GM21390 (cell line): ENCODE measurements at regions not wholly inside any gene's neighbourhood (a gene's known extent, or its start where the extent isn't known, plus 50 kb on each side); places are given as distances from the start of the nearest gene placed in this dataset.

Experiments
- ATAC-seq: cut with Tn5 transposase; IDR thresholded peaks from one replicate; pipeline ENCODE4 v1.9.1; 2021; ENCODE audit not compliant: unreplicated experiment

DNA sequence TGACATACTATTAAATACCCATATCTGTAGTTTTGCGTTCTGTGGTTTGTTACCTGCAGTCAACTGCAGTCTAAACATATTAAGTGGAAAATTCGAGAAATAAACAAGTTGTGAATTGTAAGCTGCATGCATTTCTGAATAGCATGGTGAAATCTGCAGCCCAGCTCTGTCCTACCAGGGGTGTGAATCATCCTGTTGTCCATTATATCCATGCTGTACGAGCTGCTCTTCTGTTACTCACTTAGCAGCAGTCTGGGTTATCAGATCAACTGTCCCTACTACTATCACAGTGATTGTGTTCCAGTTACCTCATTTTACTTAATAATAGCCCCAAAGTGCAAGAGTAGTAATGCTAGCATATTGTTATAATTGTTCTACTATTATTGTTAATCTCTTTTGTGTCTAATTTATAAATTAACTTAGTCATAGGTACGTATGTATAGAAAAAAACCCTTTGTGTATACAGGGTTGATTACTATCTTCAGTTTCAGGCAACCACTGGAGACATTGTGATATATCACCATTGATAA lies 173.7 kb upstream of the FAT4 start:
- no peak for ATAC-seq

- no peak for ATAC-seq
These were observed 179.1 kb upstream of the FAT4 start for GRCh38 chr4:125135652-125136051.

DNA sequence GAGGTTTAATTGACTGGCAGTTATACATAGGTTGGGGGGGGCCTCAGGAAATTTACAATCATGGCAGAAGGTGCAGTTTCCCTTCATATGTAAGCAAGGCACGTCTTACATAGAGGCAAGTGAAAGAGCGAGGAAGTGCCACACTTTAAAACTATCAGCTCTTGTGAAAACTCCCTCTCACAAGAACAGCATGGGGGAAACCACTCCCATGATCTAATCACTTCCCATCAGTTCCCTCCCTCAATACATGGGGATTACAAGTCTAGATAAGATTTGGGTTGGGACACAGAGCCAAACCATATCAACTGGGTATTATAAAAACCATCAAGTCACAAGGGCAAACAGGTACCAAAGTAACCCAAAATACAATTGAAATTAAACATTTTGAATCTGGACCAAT lies 182.0 kb upstream of the FAT4 start:
- ATAC-seq, result no peak

GRCh38 chr4:125131891-125132680 lies 182.7 kb upstream of the FAT4 start:
- ATAC-seq, result no peak

GRCh38 chr4:125125276-125125675 lies 189.5 kb upstream of the FAT4 start:
- ATAC-seq, result no peak

GRCh38 chr4:125123570-125124109 lies 191.1 kb upstream of the FAT4 start:
- no peak for ATAC-seq

DNA sequence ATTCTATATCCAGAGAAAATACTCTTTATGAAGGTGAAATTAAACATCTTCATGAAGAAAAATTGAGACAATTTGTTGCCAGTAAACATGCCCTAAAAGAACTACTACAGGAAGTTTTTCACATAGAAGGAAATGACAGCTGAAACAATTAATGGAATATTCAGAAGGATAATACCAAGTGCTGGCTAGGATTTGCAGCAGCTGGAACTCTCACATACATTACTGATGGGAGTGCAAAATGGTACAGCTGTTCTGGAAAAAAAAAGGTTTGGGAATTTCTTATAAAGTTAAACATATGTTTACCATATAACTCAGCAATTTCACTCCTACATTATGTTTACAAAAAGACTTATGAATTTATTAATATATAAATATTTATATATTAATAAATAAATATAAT lies 193.2 kb upstream of the FAT4 start:
- ATAC-seq, result no peak

DNA sequence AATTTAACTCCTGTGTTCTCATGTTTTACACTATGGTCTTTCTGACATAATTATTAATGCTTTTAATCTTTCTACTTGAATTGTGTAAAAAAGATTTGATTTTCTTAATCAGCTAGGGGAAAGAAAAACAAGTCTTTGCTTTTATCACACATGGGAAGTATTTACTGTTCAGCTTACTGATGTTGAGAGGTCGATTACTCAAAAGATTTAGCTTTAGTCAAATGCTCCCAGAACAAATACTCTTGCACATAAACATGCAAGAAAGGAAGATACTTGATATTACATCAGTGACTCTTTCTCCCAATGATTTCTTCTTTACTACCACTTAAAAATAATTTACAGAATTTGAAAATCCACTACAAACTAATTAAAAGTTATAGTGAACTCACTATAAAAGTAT lies 198.3 kb upstream of the FAT4 start:
- no peak for ATAC-seq

DNA sequence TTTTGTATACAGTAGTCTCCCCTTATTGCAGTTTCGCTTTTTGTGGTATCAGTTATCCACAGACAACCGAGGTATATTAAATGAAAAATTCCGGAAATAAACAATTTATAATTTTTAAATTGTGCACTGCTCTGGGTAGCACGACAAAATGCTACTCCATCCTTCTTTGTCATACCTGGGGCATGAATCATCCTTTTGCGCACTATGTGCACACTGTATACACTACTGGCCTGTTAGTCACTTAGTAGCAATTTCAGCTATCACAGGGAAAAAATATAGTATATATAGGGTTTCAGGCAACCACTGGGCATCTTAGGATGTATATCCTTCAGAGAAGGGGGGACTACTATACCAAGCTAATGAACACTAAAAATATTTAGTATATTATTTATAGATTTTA lies 198.8 kb upstream of the FAT4 start:
- ATAC-seq, result no peak

GRCh38 chr4:125115476-125115875 lies 199.3 kb upstream of the FAT4 start:
- ATAC-seq, result no peak

- ATAC-seq, result no peak
These were observed 202.2 kb upstream of the FAT4 start for GRCh38 chr4:125112536-125112935.

DNA sequence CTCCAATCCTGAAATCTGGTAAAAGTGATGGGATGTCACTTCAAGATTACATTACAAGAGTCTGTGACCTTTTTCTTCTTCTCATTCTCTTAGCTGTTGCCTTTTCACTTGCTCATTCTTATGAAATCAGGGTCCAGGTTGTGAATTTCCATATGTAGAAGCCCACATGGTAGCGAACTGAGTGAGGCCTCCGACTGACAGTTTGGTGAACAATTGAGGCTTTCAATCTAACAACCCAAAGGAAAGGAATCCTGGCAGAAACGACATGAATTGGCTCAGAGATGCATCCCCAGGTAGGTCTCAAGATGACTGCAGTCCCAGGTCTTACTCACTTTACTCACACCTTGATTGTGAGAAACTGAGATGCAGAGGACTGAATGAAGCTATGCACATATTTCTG lies 203.4 kb upstream of the FAT4 start:
- ATAC-seq, result no peak

DNA sequence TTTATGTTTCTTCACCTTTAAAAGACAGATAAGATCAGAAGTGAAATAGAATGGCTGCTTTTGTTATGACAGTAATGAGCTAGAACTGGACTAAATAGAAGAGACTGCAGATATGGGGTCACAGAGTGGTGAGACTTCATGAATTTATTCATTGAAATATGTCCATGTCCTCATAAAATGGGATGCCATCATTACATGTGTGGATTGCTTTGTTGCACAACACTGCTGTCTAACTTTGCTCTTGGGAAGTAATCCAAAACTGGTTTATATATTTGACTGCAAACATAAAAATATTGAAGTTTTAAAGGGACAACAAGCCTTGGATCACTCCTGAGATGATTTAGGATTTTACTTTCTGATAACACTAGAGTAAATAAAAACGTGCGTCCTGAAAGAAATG lies 209.2 kb upstream of the FAT4 start:
- no peak for ATAC-seq

DNA sequence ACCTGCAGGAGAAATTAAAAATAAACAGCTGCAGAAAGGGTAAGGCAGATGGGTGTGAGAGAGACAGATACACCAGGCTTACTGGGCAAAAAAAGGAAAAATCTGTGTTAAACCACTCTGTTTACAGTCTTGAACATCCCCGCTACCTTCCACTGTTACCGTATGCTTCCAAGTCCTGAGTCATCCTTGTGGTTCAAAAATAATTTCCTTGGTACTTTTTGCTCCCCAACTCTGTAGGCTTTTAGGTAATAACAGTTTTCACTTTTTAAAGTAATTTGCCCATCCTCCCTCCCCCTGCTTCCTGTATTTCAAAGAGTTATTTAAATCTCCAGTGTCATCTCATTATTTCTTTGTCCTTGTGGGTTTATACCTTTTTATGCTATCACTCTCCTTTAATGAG lies 210.1 kb upstream of the FAT4 start:
- no peak for ATAC-seq

GRCh38 chr4:125101719-125102118 lies 213.0 kb upstream of the FAT4 start:
- no peak for ATAC-seq

DNA sequence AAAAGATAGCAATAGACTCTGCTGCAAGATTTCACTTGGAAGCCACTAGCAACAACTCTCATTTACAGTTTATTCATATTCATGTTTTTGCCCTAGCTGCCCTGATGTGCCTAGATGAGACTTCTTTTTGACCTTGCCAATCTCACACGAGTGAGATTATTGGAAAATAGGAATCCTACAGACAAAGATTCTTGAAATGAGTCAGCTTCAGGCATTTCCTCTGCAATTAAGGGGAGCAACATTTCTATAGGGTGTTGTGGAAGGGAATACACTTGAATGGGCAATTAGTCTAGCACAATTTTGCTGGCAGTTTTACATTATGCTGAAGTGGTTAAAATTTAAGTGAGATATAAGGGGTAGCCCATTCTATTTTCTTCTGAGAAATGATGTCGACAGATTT lies 217.0 kb upstream of the FAT4 start:
- no peak for ATAC-seq

DNA sequence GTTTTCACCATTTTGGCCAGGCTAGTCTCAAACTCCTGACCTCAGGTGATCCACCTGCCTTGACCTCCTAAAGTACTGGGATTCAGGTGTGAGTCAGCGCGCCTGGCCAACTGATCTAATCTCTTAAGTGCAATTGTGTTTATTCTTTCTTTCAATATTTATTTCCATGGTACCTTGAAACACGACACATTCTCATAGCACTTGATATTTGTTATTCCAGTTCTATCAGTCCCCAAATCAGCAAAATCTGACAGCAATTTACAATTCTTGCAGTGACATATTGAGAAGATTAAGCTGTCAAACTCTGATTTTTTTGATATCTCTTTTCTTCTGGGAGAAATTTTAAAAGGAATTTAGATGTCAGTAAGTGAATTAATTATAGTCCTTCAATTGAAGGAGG lies 218.1 kb upstream of the FAT4 start:
- no peak for ATAC-seq

DNA sequence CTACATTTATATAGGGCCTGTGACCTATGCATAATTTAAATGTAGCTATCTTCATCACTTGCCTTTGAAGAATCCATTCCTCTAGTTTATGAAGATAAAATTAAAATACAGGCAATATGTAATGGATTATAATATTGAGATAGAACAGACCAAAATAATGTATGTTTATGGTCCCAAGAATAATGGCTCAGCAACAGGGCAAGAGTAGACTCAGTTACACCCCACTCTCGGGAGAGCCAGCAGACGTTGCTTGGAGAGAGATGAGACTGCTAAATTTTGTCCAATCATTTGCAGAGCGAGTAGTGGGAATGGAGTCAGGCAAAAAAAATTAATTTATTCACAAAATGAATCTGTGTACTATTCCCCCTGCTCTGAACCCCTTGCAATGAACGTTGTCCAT lies 223.2 kb upstream of the FAT4 start:
- no peak for ATAC-seq

GRCh38 chr4:125091101-125091500 lies 223.7 kb upstream of the FAT4 start:
- ATAC-seq, result no peak

GRCh38 chr4:125084608-125085007 lies 230.1 kb upstream of the FAT4 start:
- no peak for ATAC-seq

GRCh38 chr4:125082729-125083417 lies 231.9 kb upstream of the FAT4 start:
- ATAC-seq, result no peak

- no peak for ATAC-seq
These were observed 242.5 kb upstream of the FAT4 start for GRCh38 chr4:125072269-125072668.
